SH-SY5Y (cell line): ENCODE measurements at regions not wholly inside any gene's neighbourhood (a gene's known extent, or its start where the extent isn't known, plus 50 kb on each side); places are given as distances from the start of the nearest gene placed in this dataset.

Experiments
- GATA2 ChIP-seq: IDR thresholded peaks from 2 replicates; pipeline ENCODE4 v1.6.1; 2011; ENCODE audit warnings: mild to moderate bottlenecking, low read depth, low read length
- GATA3 ChIP-seq: IDR thresholded peaks from 2 replicates; pipeline ENCODE4 v1.6.1; 2011; ENCODE audit warnings: low read depth, mild to moderate bottlenecking, low read length, moderate library complexity

- TF ChIP-seq GATA2 (no peak), GATA3 (no peak)
Observed at GRCh38 chr3:30522476-30522875, 83.9 kb upstream of the TGFBR2 start.
